ENCODE measurements at regions not wholly inside any gene's neighbourhood (a gene's known extent, or its start where the extent isn't known, plus 50 kb on each side); places are given as distances from the start of the nearest gene placed in this dataset.

DNA sequence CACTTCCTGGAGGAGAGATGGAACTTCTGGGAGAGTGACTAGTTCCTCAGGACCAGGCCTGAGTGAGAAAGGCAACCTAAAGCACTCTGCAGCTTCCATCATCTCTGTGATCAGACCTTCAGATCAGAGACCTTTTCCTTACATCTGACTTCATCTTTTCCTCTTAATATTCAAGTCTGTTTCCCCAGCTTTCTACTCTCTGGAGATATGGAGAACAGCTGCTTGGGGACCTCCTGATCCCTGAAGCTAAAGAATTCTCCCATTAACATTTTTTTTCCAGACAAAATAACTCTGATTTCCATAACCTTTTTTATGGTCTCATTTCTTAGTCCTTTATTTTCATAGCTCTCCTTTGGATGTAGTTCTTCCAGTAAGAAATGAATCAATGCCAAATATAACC, 133.4 kb upstream of the FNDC3A start:
- Histone ChIP-seq H3K9me3 (ENCODE audit: low read length) (no peaks in the 10 kb centered on the region), H4K20me1 (ENCODE audit: insufficient read depth, low read length) (no peaks in the 10 kb centered on the region), H3K27ac (ENCODE audit: extremely low read length, insufficient read depth, low read length) (no peak overlapping the region), H3K4me1 (ENCODE audit: insufficient read depth, low read length) (0 out of 2 replicates have a peak, but pooled peaks cover 5% of the 10 kb centered on the region), H3K79me2 (ENCODE audit: insufficient read depth, low read length) (no peaks in the 10 kb centered on the region), H3K27me3 (ENCODE audit: control insufficient read depth in 1 of 2, insufficient read depth in 2 of 2, low read length in 2 of 2) (no peaks in the 10 kb centered on the region), H3K36me3 (replicated peaks in 1 of 2; ENCODE audit: control insufficient read depth in 1 of 2, insufficient read depth in 2 of 2, low read length in 2 of 2) (no peaks in the 10 kb centered on the region), H3K4me2 (ENCODE audit: low read depth, low read length) (no peak overlapping the region), H3K9ac (ENCODE audit: insufficient read depth, low read depth, low read length) (no peak overlapping the region), H2AFZ (ENCODE audit: low read length) (no peak overlapping the region), H3K4me3 (replicated peaks in 1 of 3; ENCODE audit: insufficient read depth in 1 of 3, low read depth in 2 of 3, low read length in 3 of 3) (no peak overlapping the region)
- CTCF ChIA-PET (ENCODE audit: low intra/inter-chr PET ratio, low total read pairs): no interaction called here
- POLR2A ChIA-PET: no interaction called here
- ATAC-seq (no peak), DNase-seq (ENCODE audit: low spot score) (no peak), FAIRE-seq (no peak)
- intact Hi-C loops (cut with micrococcal nuclease; ENCODE audit: unreplicated experiment): no loop called here
- no peak for TF ChIP-seq KDM5A (IDR thresholded peaks at IDR 0.05; ENCODE audit: borderline replicate concordance, low read length)
- no peak for TF ChIP-seq PLRG1 (conservative IDR thresholded peaks at IDR 0.05)
- TF ChIP-seq PHF20 (CRISPR knock-in tag; IDR thresholded peaks at IDR 0.05): no peak
- no peak for TF ChIP-seq ZNF572 (CRISPR knock-in tag; IDR thresholded peaks at IDR 0.05)
- TF ChIP-seq, protein P1, sequence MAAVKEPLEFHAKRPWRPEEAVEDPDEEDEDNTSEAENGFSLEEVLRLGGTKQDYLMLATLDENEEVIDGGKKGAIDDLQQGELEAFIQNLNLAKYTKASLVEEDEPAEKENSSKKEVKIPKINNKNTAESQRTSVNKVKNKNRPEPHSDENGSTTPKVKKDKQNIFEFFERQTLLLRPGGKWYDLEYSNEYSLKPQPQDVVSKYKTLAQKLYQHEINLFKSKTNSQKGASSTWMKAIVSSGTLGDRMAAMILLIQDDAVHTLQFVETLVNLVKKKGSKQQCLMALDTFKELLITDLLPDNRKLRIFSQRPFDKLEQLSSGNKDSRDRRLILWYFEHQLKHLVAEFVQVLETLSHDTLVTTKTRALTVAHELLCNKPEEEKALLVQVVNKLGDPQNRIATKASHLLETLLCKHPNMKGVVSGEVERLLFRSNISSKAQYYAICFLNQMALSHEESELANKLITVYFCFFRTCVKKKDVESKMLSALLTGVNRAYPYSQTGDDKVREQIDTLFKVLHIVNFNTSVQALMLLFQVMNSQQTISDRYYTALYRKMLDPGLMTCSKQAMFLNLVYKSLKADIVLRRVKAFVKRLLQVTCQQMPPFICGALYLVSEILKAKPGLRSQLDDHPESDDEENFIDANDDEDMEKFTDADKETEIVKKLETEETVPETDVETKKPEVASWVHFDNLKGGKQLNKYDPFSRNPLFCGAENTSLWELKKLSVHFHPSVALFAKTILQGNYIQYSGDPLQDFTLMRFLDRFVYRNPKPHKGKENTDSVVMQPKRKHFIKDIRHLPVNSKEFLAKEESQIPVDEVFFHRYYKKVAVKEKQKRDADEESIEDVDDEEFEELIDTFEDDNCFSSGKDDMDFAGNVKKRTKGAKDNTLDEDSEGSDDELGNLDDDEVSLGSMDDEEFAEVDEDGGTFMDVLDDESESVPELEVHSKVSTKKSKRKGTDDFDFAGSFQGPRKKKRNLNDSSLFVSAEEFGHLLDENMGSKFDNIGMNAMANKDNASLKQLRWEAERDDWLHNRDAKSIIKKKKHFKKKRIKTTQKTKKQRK (IDR thresholded peaks at IDR 0.05; ENCODE audit: low read length): no peak
- TF ChIP-seq ZNF563 (CRISPR knock-in tag; IDR thresholded peaks at IDR 0.05): no peak
- no peak for TF ChIP-seq ZFP90 (CRISPR knock-in tag; IDR thresholded peaks at IDR 0.05; ENCODE audit: borderline replicate concordance)
- no peak for TF ChIP-seq CEBPB (IDR thresholded peaks at IDR 0.05; ENCODE audit: borderline replicate concordance, low read depth, low read length)
- TF ChIP-seq SIN3B (IDR thresholded peaks at IDR 0.05; ENCODE audit: low read length): no peak
- no peak for TF ChIP-seq ZNF773 (CRISPR knock-in tag; IDR thresholded peaks at IDR 0.05; ENCODE audit: borderline replicate concordance)
- no peak for TF ChIP-seq ZNF75D (CRISPR knock-in tag; IDR thresholded peaks at IDR 0.05; ENCODE audit: borderline replicate concordance)
- no peak for TF ChIP-seq BHLHE40 (IDR thresholded peaks at IDR 0.05; ENCODE audit: low read length)
- no peak for TF ChIP-seq NCOA2 (CRISPR knock-in tag; IDR thresholded peaks at IDR 0.05)
- TF ChIP-seq MED1 (CRISPR knock-in tag; IDR thresholded peaks at IDR 0.05): no peak
- no peak for TF ChIP-seq AHR (CRISPR knock-in tag; IDR thresholded peaks at IDR 0.05)
- no peak for TF ChIP-seq BRCA1 (CRISPR knock-in tag; IDR thresholded peaks at IDR 0.05)
- TF ChIP-seq ARNT (IDR thresholded peaks at IDR 0.05): no peak
- no peak for TF ChIP-seq SIX1 (CRISPR knock-in tag; IDR thresholded peaks at IDR 0.05; ENCODE audit: borderline replicate concordance)
- no peak for TF ChIP-seq HOXA7 (CRISPR knock-in tag; IDR thresholded peaks at IDR 0.05)
- in situ Hi-C loops (cut with HindIII; ENCODE audit: extremely low pct_ligation_motif_present, low pct_unique_long_range_greater_than_20kb): no loop called here
- BruUV-seq (replicated peaks): no TSS peak

Measured in HepG2 (cell line).